ENCODE measurements at regions not wholly inside any gene's neighbourhood (a gene's known extent, or its start where the extent isn't known, plus 50 kb on each side); places are given as distances from the start of the nearest gene placed in this dataset.

DNA sequence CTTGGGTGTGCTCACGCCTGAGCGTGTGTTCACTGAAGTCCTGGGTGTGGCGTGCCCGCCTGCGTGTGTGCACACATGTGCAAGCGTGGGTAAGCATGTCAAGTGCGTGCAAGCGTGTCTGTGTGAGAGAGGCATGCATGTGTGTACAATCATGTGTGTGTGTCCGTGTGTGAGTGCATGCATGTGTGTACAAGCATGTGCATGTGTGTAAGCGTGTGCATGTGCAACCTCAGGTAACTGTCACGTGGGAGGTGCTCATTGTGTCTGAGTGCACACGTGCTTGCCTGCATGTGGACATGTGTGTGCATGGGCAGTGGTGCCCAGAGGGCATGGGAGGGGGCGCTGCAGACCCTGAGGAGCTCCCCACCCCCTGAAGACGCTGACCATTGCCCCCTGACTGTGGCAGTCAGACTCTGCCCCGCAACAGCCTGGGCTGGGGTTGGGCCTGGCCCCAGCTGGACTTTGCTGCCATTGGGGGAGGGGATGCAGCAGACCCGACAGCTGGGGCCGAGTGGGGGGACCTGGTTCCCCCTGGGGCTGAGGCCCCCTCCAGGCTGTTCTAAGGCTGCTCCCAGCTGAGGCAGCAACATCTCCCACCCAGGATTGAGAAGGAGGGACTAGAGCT, 88.1 kb downstream of the UNCX start:
- no peak overlapping the region for H3K27ac Mint-ChIP-seq
- DNase-seq = no peak
- no peak overlapping the region for H3K4me3 Mint-ChIP-seq
- no peaks in the 10 kb centered on the region for H3K9me3 Mint-ChIP-seq
- peaks cover 0 to 7% (median 0%) of the 10 kb centered on the region in 3 donors for H3K27me3 Mint-ChIP-seq (ENCODE audit: low read depth in 3 of 3)
- H3K4me1 Mint-ChIP-seq = no peaks in the 10 kb centered on the region
- no peaks in the 10 kb centered on the region for H3K36me3 Mint-ChIP-seq

DNA sequence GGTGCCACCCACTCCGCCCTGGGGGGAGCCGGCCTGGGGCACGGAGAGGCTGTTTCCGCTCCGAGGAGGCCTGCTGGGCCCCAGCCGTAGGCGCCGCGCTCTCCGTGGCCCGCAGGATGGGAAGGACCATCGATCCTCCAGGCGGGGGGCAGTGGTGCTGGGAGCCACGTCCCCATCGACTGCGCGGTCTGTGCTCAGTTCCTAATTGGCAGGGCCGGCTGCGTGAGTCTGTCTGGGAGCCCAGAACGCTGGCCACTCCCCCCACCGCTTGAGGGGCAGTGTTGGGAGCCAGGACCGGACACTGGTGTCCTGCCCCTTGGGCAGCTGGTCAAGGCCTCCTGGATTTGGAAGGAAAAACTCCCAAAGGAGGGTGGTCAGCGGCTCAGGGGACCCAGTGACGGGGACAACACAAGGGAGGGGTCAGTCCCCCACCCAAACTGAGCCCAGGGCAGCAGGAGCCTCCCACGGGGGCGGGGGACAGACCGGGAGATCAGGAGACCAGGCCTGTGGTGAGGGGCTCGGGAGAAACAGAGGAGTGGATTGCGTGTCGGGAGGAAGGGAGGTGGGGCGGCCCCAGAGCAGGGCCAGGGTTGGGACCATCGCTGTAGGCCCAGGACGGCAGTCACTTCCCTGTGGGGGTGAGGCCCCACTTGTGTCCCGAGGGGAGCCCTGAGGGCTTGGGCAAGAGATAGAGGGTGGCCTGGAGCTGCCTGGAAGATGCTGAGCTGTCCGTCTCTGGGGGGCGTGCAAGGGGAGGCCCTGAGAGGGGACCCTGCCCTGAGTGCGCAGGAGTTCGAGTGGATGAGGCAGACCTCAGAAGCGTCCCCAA, 89.0 kb downstream of the UNCX start:
- Mint-ChIP-seq H3K27me3 (ENCODE audit: low read depth in 3 of 3) (peaks cover 0 to 9% (median 0%) of the 10 kb centered on the region in 3 donors), H3K9me3 (no peaks in the 10 kb centered on the region), H3K36me3 (no peaks in the 10 kb centered on the region), H3K27ac (no peak overlapping the region), H3K4me1 (no peaks in the 10 kb centered on the region), H3K4me3 (no peak overlapping the region)
- DNase-seq = no peak

GRCh38 chr7:1322240-1323110, 89.8 kb downstream of the UNCX start:
- Mint-ChIP-seq H3K36me3 (no peaks in the 10 kb centered on the region), H3K4me3 (no peak overlapping the region), H3K27me3 (ENCODE audit: low read depth in 3 of 3) (peaks cover 0 to 7% (median 0%) of the 10 kb centered on the region in 3 donors), H3K27ac (no peak overlapping the region), H3K4me1 (no peaks in the 10 kb centered on the region), H3K9me3 (no peaks in the 10 kb centered on the region)
- DNase-seq = no peak

- no peak overlapping the region for H3K27ac Mint-ChIP-seq
- H3K4me1 Mint-ChIP-seq = no peaks in the 10 kb centered on the region
- H3K27me3 Mint-ChIP-seq (ENCODE audit: low read depth in 3 of 3) = peaks cover 0 to 7% (median 0%) of the 10 kb centered on the region in 3 donors
- no peaks in the 10 kb centered on the region for H3K9me3 Mint-ChIP-seq
- DNase-seq = no peak
- no peaks in the 10 kb centered on the region for H3K36me3 Mint-ChIP-seq
- no peak overlapping the region for H3K4me3 Mint-ChIP-seq
These were observed 90.7 kb downstream of the UNCX start for GRCh38 chr7:1323178-1324027.

- DNase-seq = no peak
- H3K4me3 Mint-ChIP-seq = no peak overlapping the region
- no peaks in the 10 kb centered on the region for H3K36me3 Mint-ChIP-seq
- no peaks in the 10 kb centered on the region for H3K9me3 Mint-ChIP-seq
- H3K4me1 Mint-ChIP-seq = no peaks in the 10 kb centered on the region
- peaks cover 0 to 7% (median 0%) of the 10 kb centered on the region in 3 donors for H3K27me3 Mint-ChIP-seq (ENCODE audit: low read depth in 3 of 3)
- H3K27ac Mint-ChIP-seq = no peak overlapping the region
These were observed 91.6 kb downstream of the UNCX start for GRCh38 chr7:1324028-1324900.

GRCh38 chr7:1325246-1325645, 92.6 kb downstream of the UNCX start:
- peaks cover 0 to 7% (median 0%) of the 10 kb centered on the region in 3 donors for H3K27me3 Mint-ChIP-seq (ENCODE audit: low read depth in 3 of 3)
- H3K4me1 Mint-ChIP-seq = no peaks in the 10 kb centered on the region
- no peak overlapping the region for H3K27ac Mint-ChIP-seq
- no peak for DNase-seq
- no peaks in the 10 kb centered on the region for H3K36me3 Mint-ChIP-seq
- H3K4me3 Mint-ChIP-seq = no peak overlapping the region
- no peaks in the 10 kb centered on the region for H3K9me3 Mint-ChIP-seq

DNA sequence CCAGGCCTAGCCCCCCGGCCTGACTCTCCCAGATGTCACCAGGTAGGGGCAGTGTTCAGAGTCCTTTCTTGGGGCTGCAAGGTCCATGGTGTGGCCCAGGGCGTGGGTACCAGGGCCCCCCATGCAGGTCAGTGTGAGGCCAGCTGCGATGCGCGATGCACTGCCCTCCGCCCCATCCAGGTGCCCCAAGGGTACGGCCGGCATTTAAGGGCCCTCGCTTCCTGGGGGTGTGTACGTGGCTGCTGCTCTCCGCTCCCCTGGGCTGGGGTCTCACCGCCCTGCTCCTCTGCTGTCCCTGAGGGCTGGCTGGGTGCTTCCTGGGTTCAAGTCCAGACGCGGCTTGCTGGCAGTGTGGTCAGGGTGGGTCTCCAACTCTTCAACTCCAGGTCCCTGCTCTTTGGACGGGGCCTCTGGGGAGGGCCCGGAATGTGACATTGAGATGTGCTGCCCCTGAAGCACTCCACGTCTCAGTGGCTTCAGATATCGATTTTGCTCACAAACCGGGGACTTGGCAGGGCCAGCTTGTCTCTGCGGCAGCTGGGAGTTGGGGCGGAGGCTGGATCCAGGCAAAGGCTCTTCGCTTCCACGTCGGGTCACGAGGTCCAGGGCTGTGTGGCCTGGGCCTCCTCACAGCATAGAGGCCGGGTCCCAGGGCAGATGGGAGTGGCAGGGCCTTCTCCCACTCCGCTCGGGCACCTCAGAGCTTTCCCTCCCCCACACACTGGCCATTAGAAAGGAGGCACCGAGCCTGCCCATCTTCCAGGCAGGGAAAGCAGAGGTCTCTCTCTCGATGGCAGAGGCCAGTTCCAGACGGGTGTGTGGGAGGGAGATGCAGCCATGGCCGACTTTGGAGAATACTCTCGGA, 93.2 kb downstream of the UNCX start:
- H3K27ac Mint-ChIP-seq = no peak overlapping the region
- no peaks in the 10 kb centered on the region for H3K4me1 Mint-ChIP-seq
- H3K9me3 Mint-ChIP-seq = no peaks in the 10 kb centered on the region
- no peaks in the 10 kb centered on the region for H3K36me3 Mint-ChIP-seq
- H3K4me3 Mint-ChIP-seq = no peak overlapping the region
- H3K27me3 Mint-ChIP-seq (ENCODE audit: low read depth in 3 of 3) = peaks cover 0 to 7% (median 0%) of the 10 kb centered on the region in 3 donors
- DNase-seq = no peak

DNA sequence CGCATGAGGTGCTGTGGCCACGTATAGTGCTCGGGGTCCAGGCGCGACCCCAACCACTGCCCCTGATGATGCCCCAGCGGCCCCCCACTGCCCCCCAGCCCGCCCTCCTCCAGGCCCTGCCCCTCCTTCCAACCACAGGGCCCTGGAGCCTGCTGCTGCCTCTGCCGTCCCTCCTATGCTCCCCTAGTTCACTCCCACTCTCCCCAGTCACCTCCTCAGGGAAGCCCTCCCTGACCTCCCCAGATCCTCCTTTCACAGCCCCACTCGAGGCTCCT, 93.8 kb downstream of the UNCX start:
- Mint-ChIP-seq H3K4me1 (no peaks in the 10 kb centered on the region), H3K9me3 (no peaks in the 10 kb centered on the region), H3K36me3 (no peaks in the 10 kb centered on the region), H3K27me3 (ENCODE audit: low read depth in 3 of 3) (peaks cover 0 to 7% (median 0%) of the 10 kb centered on the region in 3 donors), H3K27ac (no peak overlapping the region), H3K4me3 (no peak overlapping the region)
- no peak for DNase-seq

DNA sequence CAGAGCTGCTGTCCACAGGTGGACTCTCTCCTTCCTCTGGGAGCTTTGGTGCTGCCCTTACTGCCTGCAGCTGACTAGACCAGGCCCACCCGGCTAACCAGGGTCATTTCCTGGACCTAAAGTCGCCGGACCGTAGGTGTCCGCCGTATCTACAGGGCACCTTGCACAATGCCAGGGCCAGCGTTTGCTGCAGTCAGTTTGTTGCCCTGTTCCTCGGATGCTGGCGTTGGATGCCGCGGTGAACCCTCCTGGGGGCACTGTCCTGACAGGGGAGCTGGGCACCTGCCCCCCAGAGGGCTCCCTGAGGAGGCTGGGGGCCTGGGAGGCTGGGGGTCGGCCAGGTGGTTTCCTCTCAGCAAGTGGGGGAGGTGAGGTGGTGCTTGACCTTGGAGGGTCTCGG, 96.6 kb downstream of the UNCX start:
- Mint-ChIP-seq H3K4me1 (no peaks in the 10 kb centered on the region), H3K4me3 (no peak overlapping the region), H3K36me3 (no peaks in the 10 kb centered on the region), H3K9me3 (peaks cover 0 to 1% (median 0%) of the 10 kb centered on the region in 6 donors), H3K27me3 (ENCODE audit: low read depth in 3 of 3) (peaks cover 2 to 7% (median 3%) of the 10 kb centered on the region in 3 donors), H3K27ac (no peak overlapping the region)
- no peak for DNase-seq

- peaks cover 0 to 2% (median 0%) of the 10 kb centered on the region in 6 donors for H3K9me3 Mint-ChIP-seq
- H3K36me3 Mint-ChIP-seq = no peaks in the 10 kb centered on the region
- H3K4me1 Mint-ChIP-seq = no peaks in the 10 kb centered on the region
- no peak for DNase-seq
- peaks cover 2 to 7% (median 4%) of the 10 kb centered on the region in 3 donors for H3K27me3 Mint-ChIP-seq (ENCODE audit: low read depth in 3 of 3)
- H3K27ac Mint-ChIP-seq = no peak overlapping the region
- H3K4me3 Mint-ChIP-seq = no peak overlapping the region
These were observed 97.5 kb downstream of the UNCX start for GRCh38 chr7:1329966-1330800.

DNA sequence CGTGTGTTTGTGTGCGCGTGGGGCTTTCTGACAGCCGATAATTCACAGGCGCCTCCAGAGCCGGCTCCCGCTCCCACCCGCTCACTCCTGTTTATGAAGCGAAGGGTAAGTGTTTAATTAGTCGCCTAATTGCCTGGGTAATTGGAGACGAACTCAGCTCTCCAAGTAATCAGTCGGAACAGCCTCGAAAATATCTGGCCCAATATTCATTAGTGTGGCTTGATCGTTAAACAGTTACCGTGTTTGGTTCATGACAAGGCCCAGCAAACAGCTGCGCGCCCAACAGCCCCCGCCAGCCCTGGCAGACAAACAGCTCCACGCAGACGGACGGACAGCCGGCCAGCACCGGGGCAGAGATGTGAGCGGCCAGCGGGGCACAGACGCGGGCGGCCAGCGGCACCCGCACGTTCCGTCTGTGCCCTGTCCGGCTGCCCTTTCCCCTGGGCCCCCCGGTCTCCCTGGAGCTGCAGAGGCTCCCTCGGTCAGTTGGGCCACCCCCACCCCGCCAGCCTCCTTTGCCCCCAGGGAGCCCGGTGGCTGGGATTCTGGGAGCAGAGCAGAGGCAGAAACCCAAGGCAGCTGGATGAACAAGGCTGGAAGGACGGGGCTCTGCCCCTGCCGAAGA, 98.2 kb downstream of the UNCX start:
- Mint-ChIP-seq H3K27ac (no peak overlapping the region), H3K27me3 (ENCODE audit: low read depth in 3 of 3) (peaks cover 2 to 8% (median 4%) of the 10 kb centered on the region in 3 donors), H3K4me1 (no peaks in the 10 kb centered on the region), H3K4me3 (no peak overlapping the region), H3K36me3 (no peaks in the 10 kb centered on the region), H3K9me3 (peaks cover 0 to 4% (median 0%) of the 10 kb centered on the region in 6 donors)
- no peak for DNase-seq

Data from immature natural killer cell (primary cell).